NB4 (cell line): ENCODE measurements at regions not wholly inside any gene's neighbourhood (a gene's known extent, or its start where the extent isn't known, plus 50 kb on each side); places are given as distances from the start of the nearest gene placed in this dataset.

ENCODE experiments used
- CTCF ChIP-seq: IDR thresholded peaks from one replicate; pipeline ENCODE4 v1.5.1; 2012; ENCODE audit warnings: low read depth, low read length
- MAX ChIP-seq: IDR thresholded peaks from 2 replicates; pipeline ENCODE4 v1.6.1; 2011; ENCODE audit warnings: low read depth, low read length
- POLR2A ChIP-seq: IDR thresholded peaks from 2 replicates; pipeline ENCODE4 v1.6.1; 2011; ENCODE audit warnings: mild to moderate bottlenecking; ENCODE audit not compliant: insufficient read length; ENCODE audit errors: extremely low read depth

- TF ChIP-seq POLR2A (no peak), CTCF (no peak), MAX (no peak)
These were observed 268.9 kb downstream of the IRS2 start for GRCh38 chr13:109517517-109517916.
